Activated naive CD8-positive, alpha-beta T cell (primary cell): ENCODE measurements at regions not wholly inside any gene's neighbourhood (a gene's known extent, or its start where the extent isn't known, plus 50 kb on each side); places are given as distances from the start of the nearest gene placed in this dataset.

ENCODE experiments used
- H3K27ac Mint-ChIP-seq: one replicate; pipeline ENCODE4 v1.8.0; 2021; ENCODE audit warnings: mixed read lengths
- H3K27me3 Mint-ChIP-seq: one replicate; pipeline ENCODE4 v1.8.0; 2021; ENCODE audit warnings: mixed read lengths
- H3K36me3 Mint-ChIP-seq: one replicate; pipeline ENCODE4 v1.8.0; 2021; ENCODE audit warnings: mixed read lengths
- H3K4me1 Mint-ChIP-seq: one replicate; pipeline ENCODE4 v1.8.0; 2021; ENCODE audit warnings: low read depth, mixed read lengths
- H3K4me3 Mint-ChIP-seq: one replicate; pipeline ENCODE4 v1.8.0; 2021; ENCODE audit warnings: mild to moderate bottlenecking, mixed read lengths
- H3K9me3 Mint-ChIP-seq: one replicate; pipeline ENCODE4 v1.8.0; 2021; ENCODE audit warnings: low read depth, mixed read lengths

- H3K36me3 Mint-ChIP-seq: no peaks in the 10 kb centered on the region
- H3K9me3 Mint-ChIP-seq: no peaks in the 10 kb centered on the region
- H3K27me3 Mint-ChIP-seq: peaks cover 1% of the 10 kb centered on the region
- no peak overlapping the region for H3K4me3 Mint-ChIP-seq
- no peak overlapping the region for H3K27ac Mint-ChIP-seq
- H3K4me1 Mint-ChIP-seq: no peaks in the 10 kb centered on the region
Observed at GRCh38 chr4:189769131-189769530, 171.5 kb upstream of the FRG1 start.

GRCh38 chr4:189771696-189772361 is 168.8 kb upstream of the FRG1 start:
- Mint-ChIP-seq H3K4me3 (no peak overlapping the region), H3K9me3 (peaks cover 4% of the 10 kb centered on the region), H3K4me1 (no peaks in the 10 kb centered on the region), H3K27me3 (peaks cover 1% of the 10 kb centered on the region), H3K36me3 (no peaks in the 10 kb centered on the region), H3K27ac (no peak overlapping the region)

- H3K9me3 Mint-ChIP-seq: peaks cover 4% of the 10 kb centered on the region
- no peaks in the 10 kb centered on the region for H3K36me3 Mint-ChIP-seq
- H3K27ac Mint-ChIP-seq: no peak overlapping the region
- H3K27me3 Mint-ChIP-seq: peaks cover 1% of the 10 kb centered on the region
- H3K4me3 Mint-ChIP-seq: no peak overlapping the region
- H3K4me1 Mint-ChIP-seq: no peaks in the 10 kb centered on the region
Observed at GRCh38 chr4:189773909-189774308, 166.8 kb upstream of the FRG1 start.

- H3K4me3 Mint-ChIP-seq: no peak overlapping the region
- no peaks in the 10 kb centered on the region for H3K36me3 Mint-ChIP-seq
- peaks cover 4% of the 10 kb centered on the region for H3K9me3 Mint-ChIP-seq
- no peak overlapping the region for H3K27ac Mint-ChIP-seq
- H3K27me3 Mint-ChIP-seq: peaks cover 3% of the 10 kb centered on the region
- no peaks in the 10 kb centered on the region for H3K4me1 Mint-ChIP-seq
Observed at GRCh38 chr4:189779281-189779980, 161.2 kb upstream of the FRG1 start.

GRCh38 chr4:189780391-189780790 is 160.3 kb upstream of the FRG1 start:
- Mint-ChIP-seq H3K27me3 (peaks cover 3% of the 10 kb centered on the region), H3K4me3 (no peak overlapping the region), H3K27ac (no peak overlapping the region), H3K36me3 (no peaks in the 10 kb centered on the region), H3K4me1 (no peaks in the 10 kb centered on the region), H3K9me3 (no peaks in the 10 kb centered on the region)

GRCh38 chr4:189784651-189785050 is 156.0 kb upstream of the FRG1 start:
- H3K27ac Mint-ChIP-seq: no peak overlapping the region
- no peak overlapping the region for H3K4me3 Mint-ChIP-seq
- peaks cover 5% of the 10 kb centered on the region for H3K27me3 Mint-ChIP-seq
- H3K36me3 Mint-ChIP-seq: no peaks in the 10 kb centered on the region
- H3K9me3 Mint-ChIP-seq: no peaks in the 10 kb centered on the region
- H3K4me1 Mint-ChIP-seq: no peaks in the 10 kb centered on the region

GRCh38 chr4:189785257-189785656 is 155.4 kb upstream of the FRG1 start:
- H3K27ac Mint-ChIP-seq: no peak overlapping the region
- no peaks in the 10 kb centered on the region for H3K9me3 Mint-ChIP-seq
- H3K4me1 Mint-ChIP-seq: no peaks in the 10 kb centered on the region
- H3K36me3 Mint-ChIP-seq: no peaks in the 10 kb centered on the region
- peaks cover 5% of the 10 kb centered on the region for H3K27me3 Mint-ChIP-seq
- no peak overlapping the region for H3K4me3 Mint-ChIP-seq

GRCh38 chr4:189786447-189786846 is 154.2 kb upstream of the FRG1 start:
- Mint-ChIP-seq H3K36me3 (no peaks in the 10 kb centered on the region), H3K27ac (no peak overlapping the region), H3K4me1 (no peaks in the 10 kb centered on the region), H3K27me3 (peaks cover 7% of the 10 kb centered on the region), H3K9me3 (no peaks in the 10 kb centered on the region), H3K4me3 (no peak overlapping the region)

GRCh38 chr4:189787216-189788031 is 153.2 kb upstream of the FRG1 start:
- Mint-ChIP-seq H3K27ac (no peak overlapping the region), H3K4me3 (no peak overlapping the region), H3K4me1 (no peaks in the 10 kb centered on the region), H3K9me3 (no peaks in the 10 kb centered on the region), H3K36me3 (no peaks in the 10 kb centered on the region), H3K27me3 (peaks cover 5% of the 10 kb centered on the region)

GRCh38 chr4:189792924-189793618 is 147.6 kb upstream of the FRG1 start:
- Mint-ChIP-seq H3K4me1 (peaks cover 7% of the 10 kb centered on the region), H3K27me3 (peaks cover 11% of the 10 kb centered on the region), H3K36me3 (no peaks in the 10 kb centered on the region), H3K4me3 (no peak overlapping the region), H3K27ac (no peak overlapping the region), H3K9me3 (no peaks in the 10 kb centered on the region)

- Mint-ChIP-seq H3K27me3 (peaks cover 2% of the 10 kb centered on the region), H3K4me1 (no peaks in the 10 kb centered on the region), H3K4me3 (no peak overlapping the region), H3K27ac (no peak overlapping the region), H3K36me3 (no peaks in the 10 kb centered on the region), H3K9me3 (no peaks in the 10 kb centered on the region)
Observed at GRCh38 chr4:189800545-189801088, 140.1 kb upstream of the FRG1 start.

- no peaks in the 10 kb centered on the region for H3K9me3 Mint-ChIP-seq
- no peaks in the 10 kb centered on the region for H3K36me3 Mint-ChIP-seq
- peaks cover 2% of the 10 kb centered on the region for H3K27me3 Mint-ChIP-seq
- H3K4me3 Mint-ChIP-seq: no peak overlapping the region
- H3K4me1 Mint-ChIP-seq: no peaks in the 10 kb centered on the region
- no peak overlapping the region for H3K27ac Mint-ChIP-seq
Observed at GRCh38 chr4:189802884-189803283, 137.8 kb upstream of the FRG1 start.

- no peaks in the 10 kb centered on the region for H3K36me3 Mint-ChIP-seq
- H3K4me1 Mint-ChIP-seq: no peaks in the 10 kb centered on the region
- H3K27ac Mint-ChIP-seq: no peak overlapping the region
- no peaks in the 10 kb centered on the region for H3K9me3 Mint-ChIP-seq
- H3K27me3 Mint-ChIP-seq: peaks cover 2% of the 10 kb centered on the region
- no peak overlapping the region for H3K4me3 Mint-ChIP-seq
Observed at GRCh38 chr4:189804894-189805293, 135.8 kb upstream of the FRG1 start.

- Mint-ChIP-seq H3K27me3 (peaks cover 8% of the 10 kb centered on the region), H3K4me3 (no peak overlapping the region), H3K4me1 (no peaks in the 10 kb centered on the region), H3K36me3 (peaks cover 4% of the 10 kb centered on the region), H3K27ac (no peak overlapping the region), H3K9me3 (no peaks in the 10 kb centered on the region)
Observed at GRCh38 chr4:189806506-189806905, 134.2 kb upstream of the FRG1 start.
